Globus pallidus (tissue), 1 donor: ENCODE measurements at regions not wholly inside any gene's neighbourhood (a gene's known extent, or its start where the extent isn't known, plus 50 kb on each side); places are given as distances from the start of the nearest gene placed in this dataset.
A peak's percentile ranks its signal among the peaks of the same experiment; 100 is the strongest.

ENCODE experiments used
- DNase-seq: peaks from one replicate; pipeline ENCODE4 v3.0.0-alpha.2; 2015; ENCODE audit warnings: low spot score

- no peak for DNase-seq
Observed at GRCh38 chr10:55374060-55374459, 573.0 kb upstream of the PCDH15 start.

GRCh38 chr10:55369670-55370420, 568.8 kb upstream of the PCDH15 start:
- DNase-seq = no peak

GRCh38 chr10:55368467-55368866, 567.4 kb upstream of the PCDH15 start:
- DNase-seq = no peak

GRCh38 chr10:55367555-55367954, 566.5 kb upstream of the PCDH15 start:
- DNase-seq = no peak

DNA sequence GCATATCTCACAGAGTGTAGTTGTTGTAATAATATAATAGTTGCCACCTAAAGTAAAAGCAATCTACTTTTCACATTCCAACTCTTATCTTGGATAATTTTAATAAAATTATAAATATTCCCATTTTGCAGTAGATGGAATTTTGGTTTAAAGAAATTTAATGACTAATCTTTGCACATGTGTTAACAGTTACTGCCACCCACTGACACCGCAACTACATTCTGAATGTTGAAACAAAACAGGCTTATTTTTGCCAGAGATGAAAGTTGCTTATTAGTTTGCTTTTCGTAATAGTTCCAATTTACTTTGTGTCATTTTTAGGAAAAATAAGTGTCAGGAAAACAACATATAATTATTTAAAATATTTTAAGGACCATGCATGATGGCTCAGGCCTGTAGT, 557.5 kb upstream of the PCDH15 start:
- no peak for DNase-seq

DNA sequence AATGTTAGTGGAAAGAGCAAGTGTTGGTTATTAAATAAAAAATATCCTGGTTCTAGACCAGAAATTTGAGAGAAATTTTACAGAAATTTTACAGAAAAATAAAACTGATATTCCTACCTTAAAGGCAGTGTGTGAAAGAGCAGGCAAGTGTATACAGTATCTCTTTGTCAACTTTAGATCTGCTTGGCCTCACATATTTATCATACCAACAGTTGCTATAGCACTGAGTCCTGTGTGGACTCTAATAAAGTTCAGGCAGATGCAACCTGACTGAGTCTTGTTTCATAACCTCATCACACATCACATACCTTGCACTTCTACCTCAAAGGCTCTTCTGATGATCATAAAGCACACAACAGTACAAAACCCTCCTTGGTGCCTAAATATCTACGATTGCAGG, 552.4 kb upstream of the PCDH15 start:
- DNase-seq = no peak

DNA sequence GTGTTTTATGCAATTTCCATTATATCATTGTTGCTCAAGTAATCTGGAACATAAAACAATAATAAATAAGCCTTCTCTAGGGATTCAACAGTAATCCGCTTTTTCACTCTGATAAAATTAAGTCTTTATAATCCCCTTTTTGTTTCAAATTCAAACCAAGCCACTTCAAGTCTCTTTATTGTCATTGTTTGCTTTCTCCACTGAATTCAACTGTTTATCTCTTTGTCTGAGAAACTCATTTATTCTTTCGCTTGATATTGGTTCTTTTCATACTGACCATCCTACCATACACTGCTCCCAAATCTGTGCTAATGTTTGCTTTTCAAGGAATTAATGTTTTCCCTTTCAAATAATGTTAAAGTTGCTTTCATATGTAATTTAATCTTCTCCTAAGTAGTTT, 550.4 kb upstream of the PCDH15 start:
- peak; percentile 2 for DNase-seq

GRCh38 chr10:55348534-55348933, 547.5 kb upstream of the PCDH15 start:
- DNase-seq = no peak

- no peak for DNase-seq
Observed at GRCh38 chr10:55330486-55330885, 529.5 kb upstream of the PCDH15 start.

- no peak for DNase-seq
Observed at GRCh38 chr10:55329796-55330195, 528.8 kb upstream of the PCDH15 start.

GRCh38 chr10:55320187-55320700, 519.2 kb upstream of the PCDH15 start:
- no peak for DNase-seq

DNA sequence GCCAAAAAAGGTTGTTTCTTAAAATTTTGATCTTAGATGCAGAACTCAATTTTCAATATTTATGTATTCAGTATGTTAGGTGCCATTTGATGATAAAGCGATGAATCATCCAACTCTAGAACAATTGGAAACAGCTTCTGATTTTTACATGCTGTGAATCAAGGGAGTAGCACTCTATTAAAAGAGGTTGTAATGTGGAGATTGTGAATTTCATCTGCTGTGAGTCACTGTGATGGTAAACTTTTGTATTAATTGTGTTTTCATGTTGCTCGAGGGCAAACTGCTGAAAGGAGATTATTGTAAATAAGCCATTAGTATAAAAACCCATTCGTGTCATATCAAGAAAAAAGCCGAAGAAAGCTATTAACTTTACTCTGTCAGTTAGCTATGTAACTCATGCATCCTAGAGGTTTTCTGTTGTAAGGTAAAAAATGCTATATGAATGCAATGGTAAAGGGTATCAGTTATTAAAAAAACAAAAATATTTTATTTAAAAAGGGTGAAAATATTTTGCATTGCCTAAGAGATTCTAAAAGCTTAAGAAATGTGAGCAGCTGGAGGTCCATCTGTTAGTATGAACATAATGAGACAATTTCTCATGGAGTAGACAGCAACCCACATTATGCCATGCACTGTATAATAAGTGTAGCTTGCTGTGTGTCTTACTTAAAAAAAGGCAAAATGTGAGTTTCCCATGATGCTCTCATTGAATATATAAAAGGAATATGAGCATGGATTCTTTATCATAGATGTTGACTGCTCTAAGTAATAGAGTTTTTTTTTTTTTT, 511.0 kb upstream of the PCDH15 start:
- DNase-seq = no peak

DNA sequence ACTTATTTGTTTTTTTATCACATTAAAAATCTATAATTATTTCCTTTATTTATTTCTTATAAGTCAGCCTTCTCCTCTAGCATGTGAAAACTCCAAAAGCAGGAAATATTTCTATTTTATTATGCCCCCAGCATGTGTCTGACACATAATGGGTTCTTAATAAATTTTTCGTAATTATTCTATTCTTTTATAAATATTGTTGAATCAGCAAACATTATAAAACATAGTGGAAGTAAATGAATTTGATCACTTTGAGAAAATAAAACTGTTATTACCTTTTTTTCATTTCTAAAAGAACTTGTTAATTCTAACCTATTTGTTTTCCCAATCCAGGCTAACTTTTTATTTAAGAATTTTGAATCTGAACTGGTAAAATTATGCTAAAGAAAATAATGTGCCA, 509.1 kb upstream of the PCDH15 start:
- DNase-seq = no peak

DNA sequence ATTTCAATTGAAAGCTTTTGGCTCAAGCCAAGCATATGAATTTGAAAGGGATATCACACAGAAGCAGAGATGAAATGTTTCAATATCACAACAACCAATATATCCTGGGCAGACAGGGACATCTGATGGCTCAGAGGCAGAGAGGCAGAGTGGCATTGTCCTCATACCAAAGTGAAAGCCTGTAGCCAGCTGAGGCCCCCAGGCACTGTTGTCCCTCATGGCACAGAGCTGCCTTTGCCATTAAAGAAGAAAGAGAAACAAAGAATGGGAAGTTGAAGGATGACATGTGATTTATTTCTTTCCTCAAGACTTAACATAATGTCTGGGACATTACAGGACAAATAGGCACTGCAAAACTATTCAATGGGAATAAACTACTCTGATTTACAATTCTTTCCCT, 504.3 kb upstream of the PCDH15 start:
- DNase-seq = no peak

DNA sequence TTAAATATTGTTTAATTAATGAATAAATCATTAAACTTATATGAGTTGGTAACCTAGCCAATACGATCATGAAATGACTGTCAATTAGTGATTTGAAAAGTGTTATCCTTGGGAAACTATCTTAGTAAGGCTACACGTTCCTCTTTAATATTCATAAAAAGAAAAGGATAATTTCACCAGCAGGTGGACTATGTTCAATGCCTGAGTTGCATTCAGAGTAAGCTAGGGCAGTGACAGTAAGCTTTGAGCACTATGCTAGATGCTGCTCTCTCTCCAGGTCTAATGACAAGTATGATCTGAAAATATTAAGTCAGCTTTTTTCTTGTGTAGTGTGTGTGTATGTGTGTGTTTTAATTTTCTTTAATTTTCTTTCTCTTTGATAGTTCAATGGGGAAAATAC, 486.3 kb upstream of the PCDH15 start:
- no peak for DNase-seq

GRCh38 chr10:55283031-55283430, 482.0 kb upstream of the PCDH15 start:
- DNase-seq = no peak

DNA sequence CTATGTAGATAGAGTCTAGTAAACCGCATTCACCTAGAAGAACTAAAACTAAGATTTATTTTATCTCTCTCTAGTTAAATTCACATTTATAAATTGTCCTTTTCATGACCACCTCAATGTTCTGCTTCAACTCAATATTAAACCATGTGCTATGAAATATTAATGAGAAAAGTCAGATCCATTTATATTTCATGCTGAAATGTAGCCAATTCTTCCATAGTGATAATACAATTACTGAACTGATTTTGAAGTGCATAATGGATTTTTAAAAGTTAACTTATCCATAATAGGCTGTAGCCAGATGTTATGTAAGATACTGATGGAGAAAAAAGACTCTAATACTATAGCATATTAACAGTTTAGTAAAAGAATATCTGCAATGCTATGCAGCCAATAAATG, 479.7 kb upstream of the PCDH15 start:
- DNase-seq = no peak

GRCh38 chr10:55277549-55277948, 476.5 kb upstream of the PCDH15 start:
- DNase-seq = no peak

GRCh38 chr10:55274367-55274766, 473.3 kb upstream of the PCDH15 start:
- no peak for DNase-seq

DNA sequence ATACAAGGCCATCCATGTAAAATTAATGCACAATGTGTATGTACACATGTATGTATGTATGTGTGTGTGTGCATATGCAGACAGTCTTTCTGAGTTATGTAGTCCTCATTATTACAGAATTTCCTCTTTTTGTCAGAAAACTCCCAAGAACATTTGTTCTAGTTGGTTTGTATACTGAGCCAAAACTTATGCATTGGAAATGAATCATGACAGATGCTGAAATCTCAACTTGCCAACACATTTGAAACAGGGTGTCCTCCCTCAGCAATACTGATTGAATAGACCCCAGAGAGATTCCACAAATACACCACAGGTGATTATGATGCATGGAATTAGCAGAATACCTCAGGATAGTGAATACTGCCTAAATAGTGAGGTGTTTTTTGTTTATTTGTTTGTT, 472.9 kb upstream of the PCDH15 start:
- no peak for DNase-seq

DNA sequence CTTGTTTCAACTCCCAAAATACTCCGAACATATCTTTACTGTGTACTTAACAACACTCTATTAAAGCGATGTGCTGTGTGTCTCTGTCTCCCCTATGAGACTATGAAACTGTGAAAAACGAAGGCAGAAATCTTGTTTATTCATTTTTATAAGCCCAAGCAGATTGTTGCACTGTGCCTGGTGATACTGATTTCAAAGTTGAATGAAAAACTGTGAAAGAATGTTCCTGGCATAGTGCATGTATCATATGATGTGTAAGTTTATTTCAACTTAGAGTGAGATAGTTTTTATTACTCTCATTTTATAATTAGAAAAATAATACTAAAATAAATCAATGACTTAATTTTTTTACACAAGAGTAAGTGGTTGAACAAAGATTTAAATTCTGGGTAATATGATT, 471.9 kb upstream of the PCDH15 start:
- no peak for DNase-seq

DNA sequence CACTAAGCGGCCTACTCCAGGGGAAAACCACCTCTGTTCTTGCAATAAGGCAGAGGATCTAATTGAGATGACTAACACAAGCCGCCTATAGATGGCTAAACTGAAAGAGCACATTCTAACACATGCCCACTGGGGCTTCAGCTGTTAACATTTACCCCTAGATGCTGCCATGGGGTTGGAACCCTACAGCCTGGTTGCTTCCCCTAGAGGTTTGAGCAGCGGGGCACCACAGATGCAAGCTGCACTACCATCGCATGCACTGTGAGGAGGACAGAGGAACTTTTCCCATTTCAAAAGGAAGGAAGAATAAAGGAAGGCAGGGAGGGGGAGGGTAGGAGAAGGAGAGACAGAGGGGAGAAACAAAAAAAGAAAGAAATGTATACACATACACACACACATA, 465.8 kb upstream of the PCDH15 start:
- DNase-seq = no peak

- no peak for DNase-seq
Observed at GRCh38 chr10:55263327-55263726, 462.3 kb upstream of the PCDH15 start.
